Iris pigment epithelial cell (primary cell): ENCODE measurements at regions not wholly inside any gene's neighbourhood (a gene's known extent, or its start where the extent isn't known, plus 50 kb on each side); places are given as distances from the start of the nearest gene placed in this dataset.
A peak's percentile ranks its signal among the peaks of the same experiment; 100 is the strongest.

Experiments used
- DNase-seq: peaks from one replicate; pipeline ENCODE4 v3.0.0-alpha.2; 2011; ENCODE audit warnings: low read depth

- DNase-seq, result no peak
These were observed 52.4 kb upstream of the WDR26 start for GRCh38 chr1:224486801-224487583.

GRCh38 chr1:224488806-224489499 is 54.4 kb upstream of the WDR26 start:
- DNase-seq, result peak; percentile 75

- DNase-seq, result no peak
These were observed 55.2 kb upstream of the WDR26 start for GRCh38 chr1:224489534-224490365.

GRCh38 chr1:224490549-224491537 is 56.2 kb upstream of the WDR26 start:
- DNase-seq, result no peak

GRCh38 chr1:224492015-224492414 is 57.4 kb upstream of the WDR26 start:
- DNase-seq, result no peak

- no peak for DNase-seq
These were observed 58.0 kb upstream of the WDR26 start for GRCh38 chr1:224492632-224493031.

- DNase-seq, result no peak
These were observed 58.7 kb upstream of the WDR26 start for GRCh38 chr1:224493269-224493668.

GRCh38 chr1:224494343-224494742 is 59.7 kb upstream of the WDR26 start:
- no peak for DNase-seq

- DNase-seq, result no peak
These were observed 61.3 kb upstream of the WDR26 start for GRCh38 chr1:224495866-224496265.

GRCh38 chr1:224496826-224497225 is 62.2 kb upstream of the WDR26 start:
- no peak for DNase-seq

GRCh38 chr1:224497714-224498573 is 63.3 kb upstream of the WDR26 start:
- peak; percentile 90 for DNase-seq

- peak; percentile 71 for DNase-seq
These were observed 64.1 kb upstream of the WDR26 start for GRCh38 chr1:224498574-224499170.

- DNase-seq, result peak; percentile 37
These were observed 64.6 kb upstream of the WDR26 start for GRCh38 chr1:224499204-224499603.

- DNase-seq, result no peak
These were observed 66.2 kb upstream of the WDR26 start for GRCh38 chr1:224500796-224501195.

GRCh38 chr1:224501836-224502235 is 67.2 kb upstream of the WDR26 start:
- no peak for DNase-seq

- DNase-seq, result no peak
These were observed 68.0 kb upstream of the WDR26 start for GRCh38 chr1:224502459-224503160.

GRCh38 chr1:224503161-224504118 is 68.8 kb upstream of the WDR26 start:
- DNase-seq, result peak; percentile 70
